Activated T-helper 17 cell treated with anti-CD3 and anti-CD28 coated beads, Interleukin-2, amount 50 U/mL, for 72 hours (primary cell): ENCODE measurements at regions not wholly inside any gene's neighbourhood (a gene's known extent, or its start where the extent isn't known, plus 50 kb on each side); places are given as distances from the start of the nearest gene placed in this dataset.

Experiments
- ATAC-seq: fragments of 150-1000 bp; cut with Tn5 transposase; replicated peaks from 2 replicates; pipeline ENCODE4 v1.10.0; 2021; ENCODE audit warnings: mild to moderate bottlenecking, moderate library complexity
- H3K27ac Mint-ChIP-seq: one replicate; pipeline ENCODE4 v1.8.0; 2022; ENCODE audit warnings: mixed read lengths
- H3K27me3 Mint-ChIP-seq: one replicate; pipeline ENCODE4 v1.8.0; 2022; ENCODE audit warnings: mixed read lengths
- H3K36me3 Mint-ChIP-seq: one replicate; pipeline ENCODE4 v1.8.0; 2022; ENCODE audit warnings: low read depth, mild to moderate bottlenecking, mixed read lengths
- H3K4me1 Mint-ChIP-seq: one replicate; pipeline ENCODE4 v1.8.0; 2022; ENCODE audit warnings: mixed read lengths
- H3K4me3 Mint-ChIP-seq: one replicate; pipeline ENCODE4 v1.8.0; 2022; ENCODE audit warnings: mild to moderate bottlenecking, mixed read lengths
- H3K9me3 Mint-ChIP-seq: one replicate; pipeline ENCODE4 v1.8.0; 2022; ENCODE audit warnings: mixed read lengths

DNA sequence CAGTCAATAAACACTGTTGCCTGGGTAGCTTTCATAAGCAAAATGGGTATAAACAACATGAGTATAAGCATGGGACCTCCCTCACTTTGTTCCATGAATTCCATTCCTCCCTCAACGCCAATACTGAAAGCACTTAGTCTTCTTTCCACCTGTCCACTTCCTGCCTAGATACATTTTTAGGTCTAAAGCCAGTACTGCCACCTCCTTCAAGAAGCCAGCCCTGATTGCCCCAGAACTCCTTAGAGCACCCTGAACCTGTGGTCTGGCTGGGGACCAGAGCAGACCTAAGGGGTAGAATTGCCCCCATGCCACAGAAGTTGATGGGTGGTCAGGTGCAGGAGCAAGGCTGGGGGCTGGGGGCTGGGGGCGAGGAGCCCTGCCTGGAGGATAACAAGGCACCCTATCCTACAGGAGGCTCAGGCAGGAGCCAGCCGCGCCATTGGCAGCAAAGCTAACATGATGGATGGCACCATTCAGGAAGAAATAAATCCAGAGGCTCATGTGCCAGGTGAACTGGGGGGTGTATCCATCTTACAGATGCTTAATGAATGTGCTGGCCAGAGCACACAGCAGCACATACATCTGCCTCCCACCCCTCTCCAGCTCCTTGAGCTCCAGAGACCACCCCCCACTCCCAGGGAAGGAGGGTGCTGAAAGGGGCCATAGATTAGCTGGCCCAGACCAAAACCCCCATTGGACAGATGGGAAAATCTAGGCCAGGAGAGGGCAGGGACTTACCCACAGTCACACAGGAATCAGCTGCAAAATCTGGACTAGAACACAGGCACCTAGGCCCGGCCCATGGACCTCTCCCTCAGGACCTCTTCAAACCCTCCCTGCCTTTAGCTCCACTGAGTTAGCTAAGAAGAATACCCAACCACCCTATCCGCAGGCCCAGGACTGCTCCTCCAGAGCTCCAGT, 113.8 kb upstream of the LINGO1 start:
- Mint-ChIP-seq H3K27ac (no peak overlapping the region), H3K4me1 (peaks cover 6% of the 10 kb centered on the region), H3K4me3 (no peak overlapping the region), H3K9me3 (no peaks in the 10 kb centered on the region), H3K27me3 (no peaks in the 10 kb centered on the region), H3K36me3 (no peaks in the 10 kb centered on the region)
- ATAC-seq, result no peak

DNA sequence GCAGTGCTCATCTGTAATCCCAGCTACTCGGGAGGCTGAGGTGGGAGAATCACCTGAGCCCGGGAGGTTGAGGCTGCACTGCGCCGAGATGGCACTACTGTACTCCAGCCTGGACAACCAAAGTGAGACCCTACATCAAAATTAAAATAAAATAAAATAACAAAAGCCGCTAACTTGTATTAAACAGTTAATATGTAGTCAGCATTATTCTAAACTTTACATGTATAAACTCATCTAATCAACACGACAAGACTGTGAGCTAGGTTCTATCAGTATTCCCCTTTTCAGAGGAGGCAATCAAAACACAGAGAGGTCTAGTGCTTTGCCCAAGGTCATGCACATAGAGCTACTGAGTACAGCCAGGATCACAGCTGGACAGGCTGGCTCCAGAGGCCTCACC, 111.7 kb upstream of the LINGO1 start:
- ATAC-seq, result no peak
- Mint-ChIP-seq H3K9me3 (no peaks in the 10 kb centered on the region), H3K27me3 (peaks cover 3% of the 10 kb centered on the region), H3K27ac (no peak overlapping the region), H3K4me1 (peaks cover 6% of the 10 kb centered on the region), H3K36me3 (no peaks in the 10 kb centered on the region), H3K4me3 (no peak overlapping the region)

DNA sequence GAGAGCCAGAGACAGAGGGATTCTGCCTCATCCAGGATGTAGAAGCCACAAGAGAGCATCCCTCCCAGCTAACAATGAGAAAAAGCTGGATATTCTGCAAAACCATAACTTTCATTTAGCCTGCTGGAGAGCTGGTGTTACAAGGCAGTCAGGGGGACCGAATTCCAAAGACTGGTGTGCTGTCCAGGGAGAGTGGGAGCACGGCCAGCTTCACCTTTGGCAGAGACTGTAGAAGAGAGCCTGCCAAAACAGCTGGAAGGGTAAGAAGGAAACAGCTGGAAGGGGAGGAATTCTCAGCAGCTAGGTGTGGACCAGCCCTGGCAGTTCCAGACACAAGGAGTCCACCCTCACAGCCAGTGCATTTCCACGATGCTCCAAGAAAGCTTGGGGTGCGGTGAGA, 109.9 kb upstream of the LINGO1 start:
- H3K27ac Mint-ChIP-seq, result no peak overlapping the region
- no peak overlapping the region for H3K4me3 Mint-ChIP-seq
- H3K4me1 Mint-ChIP-seq, result peaks cover 5% of the 10 kb centered on the region

DNA sequence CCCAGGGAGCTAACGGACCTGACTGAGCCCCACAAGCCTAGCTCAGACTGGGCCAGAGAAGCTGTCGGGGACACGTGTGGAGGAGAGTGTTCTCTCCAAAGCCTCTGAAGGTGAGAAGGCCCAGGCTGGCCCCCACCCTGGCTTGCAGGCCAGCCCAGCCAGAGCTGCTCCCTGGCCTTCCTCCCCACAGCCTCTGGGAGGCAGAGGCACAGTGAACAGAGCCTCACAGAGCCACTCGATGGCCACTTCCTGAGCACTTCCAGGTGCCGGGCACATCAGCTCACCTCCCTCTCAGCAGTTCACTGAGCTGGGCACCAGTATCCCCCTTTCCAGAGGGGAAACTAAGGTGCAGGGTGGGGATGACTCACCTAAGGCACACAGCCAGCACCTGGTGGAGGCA, 109.4 kb upstream of the LINGO1 start:
- no peak for ATAC-seq
- H3K9me3 Mint-ChIP-seq, result no peaks in the 10 kb centered on the region
- peaks cover 14% of the 10 kb centered on the region for H3K27me3 Mint-ChIP-seq
- no peak overlapping the region for H3K4me3 Mint-ChIP-seq
- no peaks in the 10 kb centered on the region for H3K36me3 Mint-ChIP-seq
- no peak overlapping the region for H3K27ac Mint-ChIP-seq
- peaks cover under 1% of the 10 kb centered on the region for H3K4me1 Mint-ChIP-seq

More for the DNA sequence above, 109.9 kb upstream of the LINGO1 start:
- no peaks in the 10 kb centered on the region for H3K9me3 Mint-ChIP-seq
- peaks cover 12% of the 10 kb centered on the region for H3K27me3 Mint-ChIP-seq
- no peaks in the 10 kb centered on the region for H3K36me3 Mint-ChIP-seq
- no peak for ATAC-seq

DNA sequence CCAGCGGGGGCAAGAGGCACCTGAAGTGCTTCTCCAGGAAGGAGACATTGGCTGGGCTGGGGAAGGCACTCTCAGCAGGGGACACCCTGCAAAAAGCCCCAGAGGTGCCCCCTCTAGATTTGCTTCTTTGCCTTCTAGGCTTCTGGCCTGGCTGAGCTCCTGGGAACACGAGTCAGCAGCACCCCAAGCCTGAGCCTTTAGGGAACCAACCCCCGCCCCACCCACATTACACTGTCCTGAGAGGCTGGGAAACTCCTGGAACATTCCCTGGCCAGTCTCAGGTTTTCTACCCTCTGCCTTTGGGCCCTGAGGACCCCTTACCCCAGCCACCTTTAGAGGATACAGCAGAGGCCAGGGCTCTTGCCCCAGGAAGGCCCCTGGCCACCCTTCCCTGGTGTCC, 108.4 kb upstream of the LINGO1 start:
- H3K4me1 Mint-ChIP-seq, result no peaks in the 10 kb centered on the region
- H3K36me3 Mint-ChIP-seq, result no peaks in the 10 kb centered on the region

DNA sequence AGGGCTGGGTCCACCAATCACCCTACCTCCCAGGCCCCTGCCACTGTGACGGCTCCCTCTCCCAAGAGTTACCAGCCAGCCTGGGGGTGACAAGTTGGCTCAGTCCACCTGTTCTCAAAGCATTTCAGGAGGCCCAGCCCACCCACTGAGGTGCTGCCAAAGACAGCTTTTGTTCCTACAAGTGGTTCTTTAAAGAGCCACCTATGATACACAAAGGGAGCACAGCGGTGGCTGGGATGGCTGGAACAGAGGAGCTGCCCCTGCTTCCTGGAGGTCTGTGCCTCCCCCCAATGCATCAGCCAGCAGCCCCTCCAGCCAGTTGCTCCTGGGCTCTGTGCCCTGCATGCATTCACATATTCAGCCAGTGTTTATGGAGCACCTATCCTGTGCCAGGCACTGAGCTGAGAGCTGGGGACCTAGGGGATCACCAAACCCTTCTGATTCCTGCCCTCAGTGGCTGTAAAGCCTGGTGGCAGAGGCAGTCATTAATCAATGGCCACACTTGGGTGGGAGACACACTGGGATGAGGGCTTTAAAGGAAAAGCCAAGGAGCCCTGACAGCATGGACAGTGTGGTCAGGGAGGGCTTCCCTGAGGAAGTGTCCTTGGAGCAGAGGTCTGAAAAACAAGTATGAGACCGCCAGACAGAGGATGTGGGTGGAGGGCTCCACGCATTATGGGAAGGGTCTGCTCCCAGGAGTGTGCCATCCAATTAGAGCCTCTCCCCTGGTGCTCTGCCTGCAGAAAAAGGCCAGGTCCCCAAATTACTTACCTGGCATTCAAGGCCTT, 107.1 kb upstream of the LINGO1 start:
- ATAC-seq, result no peak
- Mint-ChIP-seq H3K4me1 (no peaks in the 10 kb centered on the region), H3K36me3 (no peaks in the 10 kb centered on the region), H3K27ac (no peak overlapping the region), H3K4me3 (no peak overlapping the region), H3K27me3 (peaks cover 21% of the 10 kb centered on the region), H3K9me3 (no peaks in the 10 kb centered on the region)

More for the DNA sequence above, 108.4 kb upstream of the LINGO1 start:
- Mint-ChIP-seq H3K4me3 (no peak overlapping the region), H3K27me3 (peaks cover 19% of the 10 kb centered on the region), H3K9me3 (no peaks in the 10 kb centered on the region), H3K27ac (no peak overlapping the region)
- ATAC-seq, result no peak

DNA sequence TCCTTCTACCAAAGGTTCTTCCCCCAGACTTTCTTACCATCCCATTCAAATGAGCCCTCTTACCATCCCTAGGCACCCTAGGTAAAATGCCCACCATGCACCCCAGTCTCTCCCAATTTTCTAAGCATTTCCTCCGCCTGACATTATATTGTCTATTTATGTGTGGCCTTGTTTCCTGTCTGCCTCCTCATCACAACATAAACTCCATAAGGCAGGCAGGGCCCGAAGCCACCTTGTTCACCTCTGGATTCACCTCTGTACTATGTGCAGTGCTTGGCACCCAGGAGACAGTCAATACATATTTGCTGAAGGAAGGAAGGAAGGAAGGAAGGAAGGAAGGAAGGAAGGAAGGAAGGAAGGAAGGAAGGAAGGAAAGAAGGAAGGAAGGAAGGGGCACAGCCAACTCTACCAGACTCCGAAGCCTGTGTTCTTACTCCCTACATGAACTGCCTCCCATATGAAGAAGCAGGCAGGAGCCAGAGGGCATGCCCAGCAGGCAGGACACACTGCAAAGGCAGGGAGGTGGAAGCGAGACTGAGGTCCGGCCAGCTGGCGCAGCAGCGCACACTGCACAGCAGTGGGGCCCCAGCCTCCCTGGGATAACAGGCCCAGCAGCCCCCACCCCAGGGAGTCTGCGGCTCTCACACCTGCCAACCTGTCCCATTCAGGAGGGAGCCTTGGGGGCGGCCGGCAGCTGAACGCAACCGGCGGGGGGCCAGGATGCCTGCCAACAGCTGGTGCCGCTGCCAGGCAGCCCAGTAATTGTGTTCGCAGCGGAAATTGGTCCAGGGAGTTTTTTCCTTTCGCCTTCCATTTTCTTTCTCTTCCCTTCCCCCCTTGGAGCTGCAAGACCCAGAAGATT, 106.0 kb upstream of the LINGO1 start:
- ATAC-seq, result no peak
- no peaks in the 10 kb centered on the region for H3K36me3 Mint-ChIP-seq

DNA sequence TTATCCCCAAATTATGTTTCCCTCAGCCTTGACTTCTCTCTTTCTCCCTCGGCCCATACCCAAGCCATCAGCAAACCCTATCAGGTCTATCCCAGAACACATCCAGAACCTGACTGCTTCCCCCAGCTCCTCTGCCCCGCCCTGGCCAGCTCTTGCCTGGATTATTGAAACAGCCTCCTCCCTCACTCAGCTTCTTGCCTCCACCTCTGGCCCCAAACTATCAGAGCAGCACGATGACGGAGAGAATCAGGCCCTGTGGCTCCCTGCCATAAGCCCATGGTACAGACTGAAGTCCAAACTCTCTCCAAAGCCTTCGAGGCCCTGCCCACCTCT, 105.3 kb upstream of the LINGO1 start:
- H3K4me3 Mint-ChIP-seq, result no peak overlapping the region
- H3K27me3 Mint-ChIP-seq, result peaks cover 21% of the 10 kb centered on the region
- no peak for ATAC-seq
- no peaks in the 10 kb centered on the region for H3K9me3 Mint-ChIP-seq
- no peaks in the 10 kb centered on the region for H3K4me1 Mint-ChIP-seq
- no peak overlapping the region for H3K27ac Mint-ChIP-seq
- no peaks in the 10 kb centered on the region for H3K36me3 Mint-ChIP-seq

More for the DNA sequence above, 106.0 kb upstream of the LINGO1 start:
- Mint-ChIP-seq H3K4me1 (no peaks in the 10 kb centered on the region), H3K27me3 (peaks cover 21% of the 10 kb centered on the region), H3K27ac (no peak overlapping the region), H3K9me3 (no peaks in the 10 kb centered on the region), H3K4me3 (no peak overlapping the region)

DNA sequence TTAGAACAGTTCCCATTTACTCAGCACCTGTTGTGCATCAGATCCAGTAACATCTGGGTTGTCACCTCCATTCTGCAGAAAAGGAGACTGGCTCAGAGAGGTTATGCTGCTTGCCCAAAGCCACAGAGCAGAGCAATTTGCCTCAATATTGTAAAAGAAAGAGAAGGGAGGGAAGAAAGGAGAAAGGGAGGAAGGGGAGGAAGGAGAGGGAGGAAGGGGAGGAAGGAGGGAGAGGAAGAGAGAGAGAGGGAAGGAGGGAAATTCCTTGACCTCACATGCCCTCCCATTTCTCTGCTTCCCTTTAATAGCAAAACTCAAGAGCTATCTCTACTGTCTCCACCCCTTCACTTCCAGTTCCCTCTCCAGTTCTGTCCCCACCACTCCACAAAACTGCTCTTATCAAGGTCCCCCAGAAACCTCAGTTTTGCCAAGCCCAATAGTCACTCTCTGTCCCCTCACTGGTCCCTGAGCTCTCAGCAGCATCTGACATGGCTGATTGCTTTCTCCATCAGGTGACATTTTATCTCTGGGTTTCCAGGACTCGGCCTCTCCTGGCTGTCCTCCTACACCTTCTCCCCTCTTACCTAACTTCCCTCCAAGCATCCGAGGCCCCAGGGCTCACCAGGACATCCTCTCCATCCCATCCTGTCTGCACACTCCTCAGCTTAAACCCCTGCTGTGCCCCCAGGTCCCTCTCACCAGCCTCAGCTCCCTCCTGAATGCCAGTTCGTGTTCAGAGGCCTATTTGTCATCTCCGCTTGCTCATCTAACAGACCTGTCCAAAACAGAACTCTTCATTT, 104.7 kb upstream of the LINGO1 start:
- Mint-ChIP-seq H3K36me3 (no peaks in the 10 kb centered on the region), H3K4me3 (no peak overlapping the region), H3K9me3 (no peaks in the 10 kb centered on the region), H3K27ac (no peak overlapping the region), H3K4me1 (no peaks in the 10 kb centered on the region), H3K27me3 (peaks cover 21% of the 10 kb centered on the region)
- no peak for ATAC-seq

DNA sequence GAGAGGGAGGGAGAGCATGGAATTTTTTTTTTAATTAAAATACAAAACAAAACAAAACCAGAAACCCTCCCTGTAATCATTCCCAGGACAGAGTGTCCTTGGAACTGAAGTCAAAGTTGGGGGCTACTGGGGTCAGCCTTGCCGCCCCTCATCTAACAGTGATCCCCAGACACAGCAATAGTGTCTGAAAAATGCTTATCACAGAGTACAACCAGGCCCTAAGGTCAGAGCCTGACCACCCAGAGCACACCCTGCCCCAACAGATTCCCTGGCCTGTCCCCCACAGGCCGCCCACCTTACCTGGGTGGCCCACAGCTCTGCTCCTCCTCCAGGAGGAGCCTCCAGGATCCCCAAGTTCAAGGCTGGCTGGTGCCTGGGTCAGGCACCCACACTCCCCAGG, 101.6 kb upstream of the LINGO1 start:
- H3K27me3 Mint-ChIP-seq, result peaks cover 18% of the 10 kb centered on the region
- no peak for ATAC-seq
- no peaks in the 10 kb centered on the region for H3K9me3 Mint-ChIP-seq
- no peak overlapping the region for H3K4me3 Mint-ChIP-seq
- H3K27ac Mint-ChIP-seq, result no peak overlapping the region
- no peaks in the 10 kb centered on the region for H3K4me1 Mint-ChIP-seq
- H3K36me3 Mint-ChIP-seq, result no peaks in the 10 kb centered on the region

DNA sequence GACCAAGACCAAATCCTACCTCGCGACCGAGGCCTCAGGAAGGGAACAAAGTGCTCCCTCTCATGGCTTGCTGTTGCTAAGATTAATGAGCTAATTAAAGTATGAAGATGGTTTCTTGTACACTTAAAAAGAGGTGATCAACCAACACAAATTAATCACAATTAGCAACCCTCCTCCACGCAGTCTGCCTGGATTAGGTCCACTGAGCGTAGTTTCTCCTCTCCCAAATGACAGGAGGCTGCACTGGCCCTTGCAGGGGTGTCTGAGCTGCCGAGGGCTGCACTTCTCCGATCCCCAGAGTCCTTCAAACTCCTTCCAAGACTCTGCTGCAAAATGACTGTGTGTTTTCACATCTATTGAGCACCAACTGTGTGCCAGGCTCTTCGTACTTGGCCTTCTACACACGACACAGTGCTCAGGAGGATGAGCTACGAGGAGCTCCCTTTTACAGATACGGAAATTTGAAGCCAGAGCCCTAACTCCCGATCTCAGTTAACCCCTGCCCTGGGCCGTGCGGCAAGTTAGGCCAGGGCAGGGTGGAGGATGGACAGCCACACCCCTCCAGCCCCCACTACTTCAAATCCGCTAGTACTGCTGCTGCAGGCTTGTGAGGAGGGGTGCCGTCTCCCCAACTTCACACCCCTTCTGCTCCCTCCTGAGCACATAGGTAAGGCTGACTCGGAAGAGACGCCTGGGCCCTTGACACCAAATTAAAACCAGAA, 101.0 kb upstream of the LINGO1 start:
- peaks cover 18% of the 10 kb centered on the region for H3K27me3 Mint-ChIP-seq
- no peak overlapping the region for H3K4me3 Mint-ChIP-seq
- H3K9me3 Mint-ChIP-seq, result no peaks in the 10 kb centered on the region
- H3K27ac Mint-ChIP-seq, result no peak overlapping the region
- H3K4me1 Mint-ChIP-seq, result no peaks in the 10 kb centered on the region
- no peak for ATAC-seq
- H3K36me3 Mint-ChIP-seq, result no peaks in the 10 kb centered on the region

DNA sequence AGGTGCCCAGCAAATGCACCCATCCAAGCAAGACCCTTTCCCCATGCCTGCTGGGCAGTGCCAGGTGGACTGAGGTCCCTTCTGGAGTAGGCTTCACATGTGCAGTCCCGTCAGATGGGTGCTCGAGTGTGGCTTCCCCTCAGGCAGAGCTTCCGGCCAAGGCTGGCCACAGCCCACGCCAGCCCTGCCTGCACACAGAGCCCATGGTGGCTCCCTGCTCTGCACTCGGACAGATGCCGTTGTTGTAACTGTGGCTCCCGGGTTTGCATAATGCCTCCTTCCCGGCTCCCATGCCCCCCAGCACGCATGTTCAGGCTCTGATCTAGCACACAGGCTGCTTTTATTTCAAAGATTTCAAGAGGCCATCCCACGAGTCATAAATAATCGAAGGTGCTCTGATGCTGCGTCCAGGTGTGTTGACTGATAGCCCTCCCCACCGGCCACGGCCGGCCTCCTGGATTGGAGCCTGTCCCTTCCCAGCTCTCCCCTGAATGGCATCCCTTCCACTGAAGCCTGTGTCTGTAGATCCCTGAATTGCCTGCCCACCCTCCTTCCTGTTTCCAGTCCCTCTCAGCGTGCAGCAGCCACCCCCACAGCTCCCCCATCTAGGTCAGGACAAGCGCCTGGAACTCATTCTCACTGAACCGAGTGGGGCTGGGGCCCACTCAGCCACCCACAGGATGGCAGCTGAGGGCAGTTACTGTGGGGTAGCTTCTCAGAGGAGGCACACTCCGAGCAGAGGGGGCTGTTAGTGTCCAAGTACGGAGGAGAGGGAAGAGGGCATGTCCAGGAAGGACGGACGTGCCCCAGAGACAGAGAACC, 100.0 kb upstream of the LINGO1 start:
- ATAC-seq, result no peak
- Mint-ChIP-seq H3K4me3 (no peak overlapping the region), H3K4me1 (no peaks in the 10 kb centered on the region), H3K27me3 (peaks cover 9% of the 10 kb centered on the region), H3K9me3 (no peaks in the 10 kb centered on the region), H3K27ac (no peak overlapping the region), H3K36me3 (no peaks in the 10 kb centered on the region)

DNA sequence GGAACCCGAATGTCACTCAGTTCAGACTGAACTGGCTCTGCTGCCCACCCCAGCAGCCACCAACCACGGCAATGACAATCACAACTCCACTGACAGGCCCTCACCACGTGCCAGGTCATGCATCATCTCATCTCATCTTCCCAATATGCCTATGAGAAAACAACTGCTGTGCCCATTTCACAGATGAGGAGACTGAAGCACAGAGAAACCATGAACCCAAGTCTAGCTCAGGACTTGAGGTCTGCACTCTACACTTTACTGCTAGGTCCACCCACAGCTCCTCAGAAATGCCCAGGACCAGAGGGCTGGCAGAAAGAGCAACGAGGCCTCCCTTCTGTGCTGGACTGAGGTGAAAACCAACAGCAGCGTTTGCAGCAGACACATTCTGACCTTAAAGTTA, 99.2 kb upstream of the LINGO1 start:
- H3K27ac Mint-ChIP-seq, result no peak overlapping the region
- H3K4me3 Mint-ChIP-seq, result no peak overlapping the region
- no peak for ATAC-seq
- no peaks in the 10 kb centered on the region for H3K9me3 Mint-ChIP-seq
- no peaks in the 10 kb centered on the region for H3K36me3 Mint-ChIP-seq
- H3K27me3 Mint-ChIP-seq, result peaks cover 6% of the 10 kb centered on the region
- H3K4me1 Mint-ChIP-seq, result no peaks in the 10 kb centered on the region
